ENCODE measurements at regions not wholly inside any gene's neighbourhood (a gene's known extent, or its start where the extent isn't known, plus 50 kb on each side); places are given as distances from the start of the nearest gene placed in this dataset.

GRCh38 chr3:182450942-182451787 is 342.1 kb upstream of the ATP11B start:
- Histone ChIP-seq H3K4me1 (no peaks in the 10 kb centered on the region), H3K9me3 (no peaks in the 10 kb centered on the region), H3K27me3 (no peaks in the 10 kb centered on the region), H3K27ac (replicated peaks in 1 of 4) (no peak overlapping the region), H3K4me3 (no peak overlapping the region), H3K36me3 (no peaks in the 10 kb centered on the region)
- no peak for DNase-seq (ENCODE audit: extremely low spot score)
- TF ChIP-seq EP300 (IDR thresholded peaks at IDR 0.05) (no peak), POLR2AphosphoS5 (IDR thresholded peaks at IDR 0.05) (no peak), POLR2A (IDR thresholded peaks at IDR 0.05; ENCODE audit: low read depth) (no peak), CTCF (IDR thresholded peaks at IDR 0.05) (no peak)
- intact Hi-C loops (cut with DNase I), result no loop called here
- 67% methylated on average over 6 of the region's 6 CpGs for WGBS

- no peak for DNase-seq (ENCODE audit: extremely low spot score)
- H3K36me3 ChIP-seq, result no peaks in the 10 kb centered on the region
- no peaks in the 10 kb centered on the region for H3K9me3 ChIP-seq
- no peak for TF ChIP-seq POLR2AphosphoS5 (IDR thresholded peaks at IDR 0.05)
- no peak for TF ChIP-seq POLR2A (IDR thresholded peaks at IDR 0.05; ENCODE audit: low read depth)
- TF ChIP-seq EP300 (IDR thresholded peaks at IDR 0.05), result no peak
- TF ChIP-seq CTCF (IDR thresholded peaks at IDR 0.05), result no peak
- H3K27ac ChIP-seq (replicated peaks in 1 of 4), result no peak overlapping the region
- 88% methylated on average over 2 of the region's 2 CpGs for WGBS
- H3K27me3 ChIP-seq, result no peaks in the 10 kb centered on the region
- no peak overlapping the region for H3K4me3 ChIP-seq
- no peaks in the 10 kb centered on the region for H3K4me1 ChIP-seq
- intact Hi-C loops (cut with DNase I), result no loop called here
Observed at GRCh38 chr3:182451871-182452270, 341.4 kb upstream of the ATP11B start.

- Histone ChIP-seq H3K27ac (replicated peaks in 1 of 4) (no peak overlapping the region), H3K4me3 (no peak overlapping the region), H3K4me1 (no peaks in the 10 kb centered on the region), H3K9me3 (no peaks in the 10 kb centered on the region), H3K27me3 (no peaks in the 10 kb centered on the region), H3K36me3 (no peaks in the 10 kb centered on the region)
- 84% methylated on average over 3 of the region's 3 CpGs for WGBS
- DNase-seq (ENCODE audit: extremely low spot score), result no peak
- TF ChIP-seq EP300 (IDR thresholded peaks at IDR 0.05) (no peak), POLR2AphosphoS5 (IDR thresholded peaks at IDR 0.05) (no peak), CTCF (IDR thresholded peaks at IDR 0.05) (no peak), POLR2A (IDR thresholded peaks at IDR 0.05; ENCODE audit: low read depth) (no peak)
- intact Hi-C loops (cut with DNase I), result no loop called here
Observed at GRCh38 chr3:182455011-182455410, 338.3 kb upstream of the ATP11B start.

- intact Hi-C loops (cut with DNase I), result no loop called here
- WGBS, result 61% methylated on average over 4 of the region's 4 CpGs
- TF ChIP-seq EP300 (IDR thresholded peaks at IDR 0.05) (no peak), POLR2A (IDR thresholded peaks at IDR 0.05; ENCODE audit: low read depth) (no peak), POLR2AphosphoS5 (IDR thresholded peaks at IDR 0.05) (no peak), CTCF (IDR thresholded peaks at IDR 0.05) (no peak)
Observed at GRCh38 chr3:182460303-182460702, 333.0 kb upstream of the ATP11B start.

More at GRCh38 chr3:182460303-182460702, 333.0 kb upstream of the ATP11B start:
- Histone ChIP-seq H3K4me1 (no peaks in the 10 kb centered on the region), H3K27me3 (no peaks in the 10 kb centered on the region), H3K4me3 (no peak overlapping the region), H3K27ac (replicated peaks in 1 of 4) (no peak overlapping the region), H3K9me3 (peaks cover 0 to 10% (median 5%) of the 10 kb centered on the region in 4 donors), H3K36me3 (no peaks in the 10 kb centered on the region)
- DNase-seq (ENCODE audit: extremely low spot score), result no peak

Measured in esophagus muscularis mucosa (tissue), 4 donors.